ENCODE measurements at regions not wholly inside any gene's neighbourhood (a gene's known extent, or its start where the extent isn't known, plus 50 kb on each side); places are given as distances from the start of the nearest gene placed in this dataset.
"Not testable (repeated sequence)": the region's sequence is repeated elsewhere in the genome, so short reads cannot be mapped to it uniquely, and the experiment has no call there.

- DNase-seq (ENCODE audit: low read depth) = no peak
- no peak overlapping the region for H3K4me3 ChIP-seq (ENCODE audit: low read depth, low read length)
- no peak for TF ChIP-seq CTCF (conservative IDR thresholded peaks at IDR 0.05; ENCODE audit: low read depth, low read length)
Measured at GRCh38 chr1:70785287-70785686, 262.3 kb downstream of the PTGER3 start.

- DNase-seq (ENCODE audit: low read depth) = no peak
- no peak overlapping the region for H3K4me3 ChIP-seq (ENCODE audit: low read depth, low read length)
- no peak for TF ChIP-seq CTCF (conservative IDR thresholded peaks at IDR 0.05; ENCODE audit: low read depth, low read length)
Measured at GRCh38 chr1:70790232-70790923, 257.2 kb downstream of the PTGER3 start.

- H3K4me3 ChIP-seq (ENCODE audit: low read depth, low read length); DNase-seq (ENCODE audit: low read depth): not testable (repeated sequence)
Measured at GRCh38 chr1:70795064-70795463, 252.6 kb downstream of the PTGER3 start.

- H3K4me3 ChIP-seq (ENCODE audit: low read depth, low read length); DNase-seq (ENCODE audit: low read depth): not testable (repeated sequence)
Measured at GRCh38 chr1:70796298-70796697, 251.3 kb downstream of the PTGER3 start.

GRCh38 chr1:70802625-70803024 is 245.0 kb downstream of the PTGER3 start:
- DNase-seq (ENCODE audit: low read depth); H3K4me3 ChIP-seq (ENCODE audit: low read depth, low read length): not testable (repeated sequence)

GRCh38 chr1:70805641-70806040 is 242.0 kb downstream of the PTGER3 start:
- no peak overlapping the region for H3K4me3 ChIP-seq (ENCODE audit: low read depth, low read length)
- no peak for TF ChIP-seq CTCF (conservative IDR thresholded peaks at IDR 0.05; ENCODE audit: low read depth, low read length)
- no peak for DNase-seq (ENCODE audit: low read depth)

- H3K4me3 ChIP-seq (ENCODE audit: low read depth, low read length) = no peak overlapping the region
- TF ChIP-seq CTCF (conservative IDR thresholded peaks at IDR 0.05; ENCODE audit: low read depth, low read length) = no peak
- DNase-seq (ENCODE audit: low read depth) = no peak
Measured at GRCh38 chr1:70807088-70807664, 240.4 kb downstream of the PTGER3 start.

GRCh38 chr1:70809069-70809468 is 238.5 kb downstream of the PTGER3 start:
- no peak for TF ChIP-seq CTCF (conservative IDR thresholded peaks at IDR 0.05; ENCODE audit: low read depth, low read length)
- no peak for DNase-seq (ENCODE audit: low read depth)
- no peak overlapping the region for H3K4me3 ChIP-seq (ENCODE audit: low read depth, low read length)

All from choroid plexus epithelial cell (primary cell).